K562 (cell line): ENCODE measurements at regions not wholly inside any gene's neighbourhood (a gene's known extent, or its start where the extent isn't known, plus 50 kb on each side); places are given as distances from the start of the nearest gene placed in this dataset.
"Not testable (repeated sequence)": the region's sequence is repeated elsewhere in the genome, so short reads cannot be mapped to it uniquely, and the experiment has no call there.

ENCODE experiments used
- ATAC-seq: fragments of 200-7000 bp; cut with Tn5 transposase; 3 replicates; pipeline ENCODE4 v1.9.1; 2020; ENCODE audit warnings: moderate library complexity
- BruUV-seq: library from RNA; stranded (reverse); fragments of 400-500 nt; replicated peaks from 2 replicates; lab custom pipeline; 2021; lab: Mats Ljungman, UMichigan
- CTCF ChIA-PET: fragments of 300-600 bp; formaldehyde crosslinking; extraction: SDS; loops from one replicate; lab custom pipeline; 2021; ENCODE audit warnings: low intra/inter-chr PET ratio; lab: Yijun Ruan, JAX
- POLR2A ChIA-PET: fragments of 300-600, 350-650 bp; sonication (Branson Sonifier 250); formaldehyde crosslinking; extraction: SDS; loops from one replicate; lab custom pipeline; 2021; ENCODE audit warnings: antibody characterized with exemption, inconsistent platforms; lab: Yijun Ruan, JAX
- DNase-seq, 4 experiments: peaks; one replicate each; pipeline versions ENCODE4 v3.0.0 to v3.0.0-alpha.2; 2011 to 2018; ENCODE audit warnings: low spot score in 3 of 4, mixed read lengths in 3 of 4; ENCODE audit errors: extremely low read depth in 1 of 4
- FAIRE-seq: peaks from 2 replicates; lab custom pipeline; 2011; peaks lifted over from hg19 to GRCh38; lab: Jason Lieb, UNC
- H2AFZ ChIP-seq: 2 replicates; pipeline ENCODE4 v1.6.0; 2011; ENCODE audit warnings: low read depth, low read length, control low read depth, inconsistent platforms
- H3K27ac ChIP-seq: fragments of 200-600 bp; 3 replicates; pipeline ENCODE4 v1.8.0; 2011; ENCODE audit warnings: low read depth, mild to moderate bottlenecking, control low read depth, inconsistent platforms, low read length, moderate library complexity, mixed read lengths; ENCODE audit errors: extremely low read depth
- H3K27me3 ChIP-seq, 2 experiments: fragments of 300-600 bp in 1 of 2; 2 replicates in 1 of 2; 3 replicates in 1 of 2; pipeline versions ENCODE4 v1.6.0 to v1.8.0; 2011; ENCODE audit warnings: inconsistent platforms in 2 of 2, low read length in 2 of 2, mild to moderate bottlenecking in 1 of 2, mixed read lengths in 1 of 2, moderate library complexity in 1 of 2; ENCODE audit not compliant: control insufficient read depth in 2 of 2, insufficient read depth in 2 of 2
- H3K36me3 ChIP-seq: fragments of 300-600 bp; 3 replicates; pipeline ENCODE4 v1.8.0; 2011; ENCODE audit warnings: mild to moderate bottlenecking, low read length, inconsistent platforms; ENCODE audit not compliant: control insufficient read depth, insufficient read depth
- H3K4me1 ChIP-seq, 2 experiments: fragments of 200-600 bp in 1 of 2; replicated peaks in 1 of 2; 2 replicates in 1 of 2; 3 replicates in 1 of 2; pipeline versions ENCODE4 v1.5.1 to v1.8.0; 2011; ENCODE audit warnings: inconsistent platforms in 2 of 2, low read length in 2 of 2, mild to moderate bottlenecking in 1 of 2, mixed read lengths in 1 of 2, moderate library complexity in 1 of 2; ENCODE audit not compliant: control insufficient read depth in 2 of 2, insufficient read depth in 2 of 2
- H3K4me2 ChIP-seq: 2 replicates; pipeline ENCODE4 v1.6.1; 2011; ENCODE audit warnings: low read length, control low read depth, inconsistent platforms, mixed read lengths; ENCODE audit not compliant: insufficient read depth
- H3K4me3 ChIP-seq: fragments of 200-600 bp; sonication (generic), shearing (Covaris generic); 2 replicates; pipeline ENCODE4 v1.5.1; 2016; ENCODE audit warnings: control low read depth, inconsistent platforms
- H3K79me2 ChIP-seq: fragments of 200-600 bp; 3 replicates; pipeline ENCODE4 v1.8.0; 2011; ENCODE audit warnings: low read length, inconsistent platforms; ENCODE audit not compliant: control insufficient read depth, insufficient read depth
- H3K9ac ChIP-seq, 2 experiments: 2 replicates each; pipeline versions ENCODE4 v1.6.0 to v1.6.1; 2011; ENCODE audit warnings: low read depth in 2 of 2, low read length in 2 of 2, control low read depth in 1 of 2, inconsistent platforms in 1 of 2, mild to moderate bottlenecking in 1 of 2, mixed read lengths in 1 of 2; ENCODE audit not compliant: insufficient read depth in 1 of 2
- H3K9me1 ChIP-seq: one replicate; pipeline ENCODE4 v1.6.0; 2011; ENCODE audit warnings: inconsistent platforms, mild to moderate bottlenecking, low read length, moderate library complexity; ENCODE audit not compliant: control insufficient read depth, insufficient read depth
- H3K9me3 ChIP-seq: replicated peaks from 2 replicates; pipeline ENCODE4 v1.5.1; 2011; ENCODE audit warnings: low read depth, low read length, inconsistent platforms; ENCODE audit not compliant: control insufficient read depth, insufficient read depth
- H4K20me1 ChIP-seq: replicated peaks from 2 replicates; pipeline ENCODE4 v1.6.1; 2011; ENCODE audit warnings: low read length, inconsistent platforms, mixed read lengths; ENCODE audit not compliant: control insufficient read depth, insufficient read depth
- ATF7 ChIP-seq: fragments of 450-650 bp; IDR thresholded peaks from 2 replicates; pipeline ENCODE4 v1.7.1; 2014; ENCODE audit warnings: mild to moderate bottlenecking, moderate library complexity
- BCOR ChIP-seq: fragments of 450-650 bp; IDR thresholded peaks from 2 replicates; pipeline ENCODE4 v1.6.1; 2016
- C11orf30 ChIP-seq: fragments of 450-650 bp; IDR thresholded peaks from 2 replicates; pipeline ENCODE4 v1.6.1; 2016; ENCODE audit warnings: low read depth, mild to moderate bottlenecking
- ESRRB ChIP-seq: fragments of 250-450 bp; sonication (Bioruptor Pico); IDR thresholded peaks from 2 replicates; pipeline ENCODE4 v1.5.0; 2020; ENCODE audit warnings: mild to moderate bottlenecking, moderate library complexity, borderline replicate concordance
- HMG20B ChIP-seq: fragments of 250-450 bp; sonication (Bioruptor Pico); IDR thresholded peaks from 2 replicates; pipeline ENCODE4 v1.5.0; 2021; ENCODE audit warnings: mild to moderate bottlenecking
- JUN ChIP-seq, 2 experiments: sonication (generic) in 1 of 2; formaldehyde crosslinking in 1 of 2; IDR thresholded peaks; 2 replicates each; pipeline versions ENCODE4 v1.6.1 to v1.8.0; 2012 to 2022; ENCODE audit warnings: borderline replicate concordance in 2 of 2, mild to moderate bottlenecking in 2 of 2, improper control_type of control experiment in 1 of 2, low read depth in 1 of 2, low read length in 1 of 2, missing genetic modification reagents in 1 of 2
- MAFG ChIP-seq: fragments of 450-650 bp; conservative IDR thresholded peaks from 2 replicates; pipeline ENCODE4 v1.6.1; 2016; ENCODE audit warnings: missing genetic modification characterization, missing compliant biosample characterization
- POLR2A ChIP-seq: fragments of 450-650 bp; conservative IDR thresholded peaks from 2 replicates; pipeline ENCODE4 v1.6.1; 2016
- RAD21 ChIP-seq, 2 experiments: fragments of 250-450 bp in 1 of 2; fragments of 450-650 bp in 1 of 2; sonication (Bioruptor Pico) in 1 of 2; formaldehyde crosslinking in 1 of 2; IDR thresholded peaks in 1 of 2; conservative IDR thresholded peaks in 1 of 2; 2 replicates each; pipeline versions ENCODE4 v1.4.0 to v1.8.0; 2020 to 2022; ENCODE audit warnings: mild to moderate bottlenecking in 2 of 2, moderate library complexity in 1 of 2
- ZFPM2 ChIP-seq: fragments of 250-450 bp; sonication (Bioruptor Pico); IDR thresholded peaks from 2 replicates; pipeline ENCODE4 v1.5.1; 2022; ENCODE audit warnings: mild to moderate bottlenecking
- ZNF431 ChIP-seq: sonication (generic); formaldehyde crosslinking; IDR thresholded peaks from 2 replicates; pipeline ENCODE4 v1.8.0; 2022; ENCODE audit warnings: mild to moderate bottlenecking, missing genetic modification reagents
- ZNF445 ChIP-seq: fragments of 250-450 bp; sonication (Bioruptor Pico); IDR thresholded peaks from 2 replicates; pipeline ENCODE4 v1.4.0; 2020; ENCODE audit warnings: low read depth, mild to moderate bottlenecking, moderate library complexity
- ZSCAN29 ChIP-seq: fragments of 450-650 bp; IDR thresholded peaks from 2 replicates; pipeline ENCODE4 v1.6.1; 2017
- WGBS: fragments of 100-300 bp; shearing (Covaris generic); methylation state at CpG from one replicate; pipeline ENCODE4 v1.1.6; 2016; ENCODE audit warnings: low coverage, mixed read lengths; ENCODE audit not compliant: insufficient coverage; ENCODE audit errors: missing lambda C conversion rate; 5-methylcytosine and 5-hydroxymethylcytosine counted together
- in situ Hi-C: fragments of 300-500 bp; cut with MboI; formaldehyde crosslinking; loops from 4 replicates; pipeline ENCODE4 v1.15.0; 2018; ENCODE audit warnings: inconsistent platforms, mixed read lengths
- intact Hi-C: fragments of 100-400 bp; cut with micrococcal nuclease; formaldehyde crosslinking; loops from 2 replicates; pipeline ENCODE4 v1.14.2; 2022
- TF ChIP-seq, protein P1 (sequence below): fragments of 450-650 bp; IDR thresholded peaks from 2 replicates; pipeline ENCODE4 v1.6.1; 2016; ENCODE audit warnings: mild to moderate bottlenecking
- TF ChIP-seq, protein P2 (sequence below): fragments of 450-650 bp; IDR thresholded peaks from 2 replicates; pipeline ENCODE4 v1.6.1; 2017; ENCODE audit warnings: antibody characterized with exemption

DNA sequence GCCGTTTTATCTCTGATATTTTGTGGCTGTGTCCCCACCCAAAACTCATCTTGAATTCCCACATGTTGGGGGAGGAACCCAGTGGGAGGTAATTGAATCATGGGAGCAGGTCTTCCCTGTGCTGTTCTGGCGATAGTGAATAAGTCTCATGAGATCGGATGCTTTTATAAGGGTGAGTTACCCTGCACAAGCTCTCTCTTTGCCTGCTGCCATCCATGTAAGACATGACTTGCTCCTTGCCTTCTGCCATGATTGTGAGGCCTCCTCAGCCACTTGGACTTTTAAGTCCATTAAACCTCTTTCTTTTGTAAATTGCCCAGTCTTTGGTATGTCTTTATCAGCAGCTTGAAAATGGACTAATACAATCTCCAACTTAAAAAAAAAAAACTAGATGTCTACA is 502.8 kb downstream of the TFAP2B start:
- ATAC-seq, H3K9me1 ChIP-seq, H2AFZ ChIP-seq, BruUV-seq, H3K9me3 ChIP-seq, H3K4me3 ChIP-seq, H3K27me3 ChIP-seq, H3K27ac ChIP-seq, H4K20me1 ChIP-seq, H3K9ac ChIP-seq, H3K4me1 ChIP-seq, H3K4me2 ChIP-seq, intact Hi-C loops, DNase-seq, in situ Hi-C loops: not testable (repeated sequence)
- peak; percentile 94 for TF ChIP-seq ZNF431 (CRISPR knock-in tag)
- TF ChIP-seq, all 486 proteins: peak for 1; not testable (repeated sequence) for 485
- H3K36me3 ChIP-seq, CTCF ChIA-PET, POLR2A ChIA-PET, H3K79me2 ChIP-seq, FAIRE-seq: not testable (repeated sequence)
- 4% methylated on average over 3 of the region's 3 CpGs for WGBS

DNA sequence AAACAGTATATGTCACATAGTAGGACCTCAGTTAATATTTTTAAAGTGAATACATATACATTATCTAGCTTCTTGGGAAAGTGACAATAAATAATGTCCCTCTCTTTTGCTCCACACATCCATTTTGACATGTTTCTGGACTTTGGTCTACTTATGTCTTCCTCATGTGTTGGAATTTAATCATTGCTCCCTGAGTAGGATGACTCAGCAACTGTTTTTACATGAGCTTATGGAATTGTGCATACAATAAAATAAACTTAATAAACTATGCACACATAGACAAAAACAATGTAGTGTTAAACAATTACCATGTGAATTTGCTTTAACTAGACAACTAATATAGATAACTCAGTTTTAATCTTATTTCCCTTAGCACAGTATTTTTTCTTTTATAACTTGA is 503.8 kb downstream of the TFAP2B start:
- Histone ChIP-seq H2AFZ (no peak overlapping the region), H3K9me1 (no peaks in the 10 kb centered on the region), H3K4me1 (no peaks in the 10 kb centered on the region), H3K9me3 (no peaks in the 10 kb centered on the region), H3K4me2 (no peak overlapping the region), H3K27me3 (no peaks in the 10 kb centered on the region), H3K36me3 (no peaks in the 10 kb centered on the region), H4K20me1 (no peaks in the 10 kb centered on the region), H3K27ac (no peak overlapping the region), H3K79me2 (no peaks in the 10 kb centered on the region), H3K9ac (no peak overlapping the region), H3K4me3 (no peak overlapping the region)
- in situ Hi-C loops: no loop called here
- ChIA-PET POLR2A (no interaction called here), CTCF (no interaction called here)
- FAIRE-seq: no peak
- DNase-seq: no peak
- no TSS peak for BruUV-seq
- intact Hi-C loops: no loop called here
- ATAC-seq: no peak
- TF ChIP-seq ZFPM2 (CRISPR knock-in tag) (no peak), ZNF445 (no peak), C11orf30 (peak; percentile 21; the same call in 1 of the 2 replicates), POLR2A (no peak), HMG20B (CRISPR knock-in tag) (no peak), ZSCAN29 (no peak), JUN (IDR thresholded peaks at IDR 0.05; ENCODE audit: borderline replicate concordance, low read depth, low read length) (no peak), JUN (CRISPR knock-in tag; IDR thresholded peaks at IDR 0.05; ENCODE audit: borderline replicate concordance) (no peak), RAD21 (CRISPR knock-in tag; conservative IDR thresholded peaks at IDR 0.05 in 1 of 2, IDR thresholded peaks at IDR 0.05 in 1 of 2) (no peak), MAFG (tag) (peak; percentile 50), ESRRB (CRISPR knock-in tag) (no peak), ATF7 (no peak), BCOR (no peak)
- TF ChIP-seq, protein P1, sequence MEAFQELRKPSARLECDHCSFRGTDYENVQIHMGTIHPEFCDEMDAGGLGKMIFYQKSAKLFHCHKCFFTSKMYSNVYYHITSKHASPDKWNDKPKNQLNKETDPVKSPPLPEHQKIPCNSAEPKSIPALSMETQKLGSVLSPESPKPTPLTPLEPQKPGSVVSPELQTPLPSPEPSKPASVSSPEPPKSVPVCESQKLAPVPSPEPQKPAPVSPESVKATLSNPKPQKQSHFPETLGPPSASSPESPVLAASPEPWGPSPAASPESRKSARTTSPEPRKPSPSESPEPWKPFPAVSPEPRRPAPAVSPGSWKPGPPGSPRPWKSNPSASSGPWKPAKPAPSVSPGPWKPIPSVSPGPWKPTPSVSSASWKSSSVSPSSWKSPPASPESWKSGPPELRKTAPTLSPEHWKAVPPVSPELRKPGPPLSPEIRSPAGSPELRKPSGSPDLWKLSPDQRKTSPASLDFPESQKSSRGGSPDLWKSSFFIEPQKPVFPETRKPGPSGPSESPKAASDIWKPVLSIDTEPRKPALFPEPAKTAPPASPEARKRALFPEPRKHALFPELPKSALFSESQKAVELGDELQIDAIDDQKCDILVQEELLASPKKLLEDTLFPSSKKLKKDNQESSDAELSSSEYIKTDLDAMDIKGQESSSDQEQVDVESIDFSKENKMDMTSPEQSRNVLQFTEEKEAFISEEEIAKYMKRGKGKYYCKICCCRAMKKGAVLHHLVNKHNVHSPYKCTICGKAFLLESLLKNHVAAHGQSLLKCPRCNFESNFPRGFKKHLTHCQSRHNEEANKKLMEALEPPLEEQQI: no peak
- TF ChIP-seq, protein P2, sequence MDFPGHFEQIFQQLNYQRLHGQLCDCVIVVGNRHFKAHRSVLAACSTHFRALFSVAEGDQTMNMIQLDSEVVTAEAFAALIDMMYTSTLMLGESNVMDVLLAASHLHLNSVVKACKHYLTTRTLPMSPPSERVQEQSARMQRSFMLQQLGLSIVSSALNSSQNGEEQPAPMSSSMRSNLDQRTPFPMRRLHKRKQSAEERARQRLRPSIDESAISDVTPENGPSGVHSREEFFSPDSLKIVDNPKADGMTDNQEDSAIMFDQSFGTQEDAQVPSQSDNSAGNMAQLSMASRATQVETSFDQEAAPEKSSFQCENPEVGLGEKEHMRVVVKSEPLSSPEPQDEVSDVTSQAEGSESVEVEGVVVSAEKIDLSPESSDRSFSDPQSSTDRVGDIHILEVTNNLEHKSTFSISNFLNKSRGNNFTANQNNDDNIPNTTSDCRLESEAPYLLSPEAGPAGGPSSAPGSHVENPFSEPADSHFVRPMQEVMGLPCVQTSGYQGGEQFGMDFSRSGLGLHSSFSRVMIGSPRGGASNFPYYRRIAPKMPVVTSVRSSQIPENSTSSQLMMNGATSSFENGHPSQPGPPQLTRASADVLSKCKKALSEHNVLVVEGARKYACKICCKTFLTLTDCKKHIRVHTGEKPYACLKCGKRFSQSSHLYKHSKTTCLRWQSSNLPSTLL: no peak
